Uterus (tissue), 3 donors: ENCODE measurements at regions not wholly inside any gene's neighbourhood (a gene's known extent, or its start where the extent isn't known, plus 50 kb on each side); places are given as distances from the start of the nearest gene placed in this dataset.

ENCODE experiments used
- DNase-seq, 2 donors: peaks; one replicate each; pipeline ENCODE4 v3.0.0-alpha.2; 2019 to 2020
- H3K27ac ChIP-seq, 2 donors: fragments of 200-600 bp; sonication (generic); 1 replicate in 1 of 2; 2 replicates in 1 of 2; pipeline ENCODE4 v1.5.1; 2016 to 2018
- H3K27me3 ChIP-seq, 2 donors: fragments of 200-600 bp; sonication (generic); one replicate each; pipeline ENCODE4 v1.5.1; 2018 to 2019; ENCODE audit warnings: control low read depth in 1 of 2
- H3K36me3 ChIP-seq, 2 donors: fragments of 200-600 bp; sonication (generic); one replicate each; pipeline ENCODE4 v1.5.1; 2019; ENCODE audit warnings: control low read depth in 1 of 2
- H3K4me1 ChIP-seq, 2 donors: fragments of 200-600 bp; sonication (generic); one replicate each; pipeline ENCODE4 v1.5.1; 2018 to 2019; ENCODE audit warnings: control low read depth in 1 of 2
- H3K4me3 ChIP-seq, 2 donors: fragments of 200-600 bp; sonication (generic); 1 replicate in 1 of 2; 2 replicates in 1 of 2; pipeline ENCODE4 v1.5.1; 2018 to 2019; ENCODE audit warnings: mild to moderate bottlenecking in 1 of 2
- H3K9me3 ChIP-seq, 2 donors: fragments of 200-600 bp; sonication (generic); one replicate each; pipeline ENCODE4 v1.5.1; 2019; ENCODE audit warnings: control low read depth in 1 of 2
- POLR2A ChIP-seq, 2 donors: fragments of 450-650 bp; IDR thresholded peaks; one replicate each; pipeline ENCODE4 v1.6.1; 2016; ENCODE audit warnings: antibody characterized with exemption in 2 of 2, mild to moderate bottlenecking in 1 of 2, moderate library complexity in 1 of 2
- intact Hi-C: fragments of 100-400 bp; cut with DNase I; formaldehyde crosslinking; loops from one replicate; pipeline ENCODE4 v1.15.1; 2023; ENCODE audit warnings: low total_unique reads
- TF ChIP-seq, protein P1 (sequence below), 4 experiments: fragments of 200-600 bp in 2 of 4; fragments of 450-650 bp in 2 of 4; sonication (generic) in 2 of 4; IDR thresholded peaks; one replicate each; pipeline ENCODE4 v1.5.1; 2016 to 2019; ENCODE audit warnings: antibody characterized with exemption in 4 of 4, mild to moderate bottlenecking in 2 of 4, moderate library complexity in 1 of 4
- donor health status: DM: yes; HTN: yes; CAD: no.

GRCh38 chr7:4319280-4319679, 362.8 kb upstream of the FOXK1 start:
- intact Hi-C loops, result no loop called here
- H3K36me3 ChIP-seq, result no peaks in the 10 kb centered on the region
- TF ChIP-seq POLR2A (IDR thresholded peaks at IDR 0.05), result no peak
- TF ChIP-seq, protein P1, sequence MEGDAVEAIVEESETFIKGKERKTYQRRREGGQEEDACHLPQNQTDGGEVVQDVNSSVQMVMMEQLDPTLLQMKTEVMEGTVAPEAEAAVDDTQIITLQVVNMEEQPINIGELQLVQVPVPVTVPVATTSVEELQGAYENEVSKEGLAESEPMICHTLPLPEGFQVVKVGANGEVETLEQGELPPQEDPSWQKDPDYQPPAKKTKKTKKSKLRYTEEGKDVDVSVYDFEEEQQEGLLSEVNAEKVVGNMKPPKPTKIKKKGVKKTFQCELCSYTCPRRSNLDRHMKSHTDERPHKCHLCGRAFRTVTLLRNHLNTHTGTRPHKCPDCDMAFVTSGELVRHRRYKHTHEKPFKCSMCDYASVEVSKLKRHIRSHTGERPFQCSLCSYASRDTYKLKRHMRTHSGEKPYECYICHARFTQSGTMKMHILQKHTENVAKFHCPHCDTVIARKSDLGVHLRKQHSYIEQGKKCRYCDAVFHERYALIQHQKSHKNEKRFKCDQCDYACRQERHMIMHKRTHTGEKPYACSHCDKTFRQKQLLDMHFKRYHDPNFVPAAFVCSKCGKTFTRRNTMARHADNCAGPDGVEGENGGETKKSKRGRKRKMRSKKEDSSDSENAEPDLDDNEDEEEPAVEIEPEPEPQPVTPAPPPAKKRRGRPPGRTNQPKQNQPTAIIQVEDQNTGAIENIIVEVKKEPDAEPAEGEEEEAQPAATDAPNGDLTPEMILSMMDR (IDR thresholded peaks at IDR 0.05), result no peak
- no peaks in the 10 kb centered on the region for H3K4me1 ChIP-seq
- no peak for DNase-seq
- no peaks in the 10 kb centered on the region for H3K9me3 ChIP-seq
- no peaks in the 10 kb centered on the region for H3K27me3 ChIP-seq
- H3K27ac ChIP-seq, result no peak overlapping the region
- H3K4me3 ChIP-seq, result no peak overlapping the region

DNA sequence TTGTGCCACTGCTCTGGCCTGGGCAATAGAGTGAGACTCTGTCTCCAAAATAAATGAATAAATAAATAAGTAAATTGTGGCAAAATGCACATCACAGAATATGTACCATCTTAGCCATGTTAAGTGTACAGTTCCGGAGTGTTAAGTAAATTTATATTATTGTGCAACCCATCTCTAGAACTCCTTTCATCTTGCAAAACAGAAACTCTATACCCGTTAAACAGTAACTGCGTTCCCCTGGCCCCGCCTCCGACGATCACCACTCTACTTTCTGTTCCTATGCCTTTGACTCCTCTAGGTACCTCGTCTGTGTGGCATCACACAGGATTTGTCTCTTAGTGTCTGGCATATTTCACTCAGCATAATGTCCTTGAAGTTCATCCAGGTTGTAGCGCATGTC, 356.4 kb upstream of the FOXK1 start:
- no peaks in the 10 kb centered on the region for H3K9me3 ChIP-seq
- no peaks in the 10 kb centered on the region for H3K27me3 ChIP-seq
- intact Hi-C loops, result no loop called here
- no peaks in the 10 kb centered on the region for H3K36me3 ChIP-seq
- TF ChIP-seq, protein P1 (IDR thresholded peaks at IDR 0.05), result no peak
- no peak for TF ChIP-seq POLR2A (IDR thresholded peaks at IDR 0.05)
- H3K4me3 ChIP-seq, result no peak overlapping the region
- H3K27ac ChIP-seq, result no peak overlapping the region
- no peaks in the 10 kb centered on the region for H3K4me1 ChIP-seq
- no peak for DNase-seq

- Histone ChIP-seq H3K27me3 (no peaks in the 10 kb centered on the region), H3K4me3 (no peak overlapping the region), H3K36me3 (no peaks in the 10 kb centered on the region), H3K4me1 (no peaks in the 10 kb centered on the region), H3K27ac (no peak overlapping the region), H3K9me3 (no peaks in the 10 kb centered on the region)
- TF ChIP-seq POLR2A (IDR thresholded peaks at IDR 0.05), result no peak
- TF ChIP-seq, protein P1 (IDR thresholded peaks at IDR 0.05), result no peak
- DNase-seq, result no peak
- intact Hi-C loops, result no loop called here
These were observed 350.4 kb upstream of the FOXK1 start for GRCh38 chr7:4331711-4332110.

- H3K4me1 ChIP-seq, result no peaks in the 10 kb centered on the region
- H3K36me3 ChIP-seq, result no peaks in the 10 kb centered on the region
- no peaks in the 10 kb centered on the region for H3K9me3 ChIP-seq
- H3K4me3 ChIP-seq, result no peak overlapping the region
- H3K27me3 ChIP-seq, result no peaks in the 10 kb centered on the region
- TF ChIP-seq, protein P1 (IDR thresholded peaks at IDR 0.05), result no peak
- TF ChIP-seq POLR2A (IDR thresholded peaks at IDR 0.05), result no peak
- intact Hi-C loops, result no loop called here
- no peak for DNase-seq
- no peak overlapping the region for H3K27ac ChIP-seq
These were observed 343.5 kb upstream of the FOXK1 start for GRCh38 chr7:4338556-4338955.

DNA sequence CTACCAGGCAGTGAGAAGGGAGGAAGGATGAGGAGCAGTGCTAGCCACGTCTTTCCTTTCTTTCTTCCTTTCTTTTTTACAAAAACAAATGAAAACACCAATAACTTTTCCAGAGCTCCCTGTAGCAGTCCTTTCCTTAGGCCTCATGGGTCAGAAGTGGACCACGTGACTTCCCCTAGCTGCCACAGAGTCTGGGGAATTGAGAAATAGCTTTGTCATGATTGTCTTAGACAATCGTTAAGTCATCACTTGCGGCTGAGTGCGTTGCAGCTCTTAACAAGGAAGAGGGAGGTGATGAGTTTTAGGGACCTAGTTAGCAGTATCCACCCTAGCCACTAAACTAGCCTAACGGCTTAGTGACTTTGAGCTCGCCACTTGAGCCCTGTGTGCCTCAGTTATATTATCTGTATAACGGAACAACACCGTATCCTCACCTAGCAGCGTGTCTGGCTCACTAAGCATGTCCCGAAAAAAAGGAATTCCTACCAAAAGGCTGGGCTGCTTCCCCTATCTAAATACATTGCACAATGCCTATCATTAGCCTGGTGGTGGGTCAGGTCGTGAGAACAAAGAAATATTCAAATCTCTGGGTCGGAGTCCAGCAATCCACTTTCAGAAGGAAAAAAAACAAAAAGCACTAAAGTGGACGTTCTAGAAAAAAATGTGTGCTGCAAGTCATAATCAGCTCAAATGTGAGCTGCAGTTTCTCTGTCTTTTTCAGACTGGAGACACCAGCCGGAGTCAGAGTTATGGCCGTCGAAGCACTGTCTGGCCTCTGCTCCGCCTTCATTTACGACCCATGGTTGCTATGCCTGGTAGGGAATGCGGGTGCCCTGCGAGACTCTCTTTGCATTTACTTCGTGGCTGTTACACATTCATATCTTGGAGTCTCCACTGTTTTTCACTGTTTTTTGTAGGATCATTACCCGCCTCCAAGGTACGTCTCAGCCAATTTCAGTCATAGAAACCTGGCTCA, 338.5 kb upstream of the FOXK1 start:
- no peaks in the 10 kb centered on the region for H3K36me3 ChIP-seq
- H3K9me3 ChIP-seq, result no peaks in the 10 kb centered on the region

More for the DNA sequence above, 338.5 kb upstream of the FOXK1 start:
- TF ChIP-seq, protein P1 (IDR thresholded peaks at IDR 0.05), result no peak
- no peak for TF ChIP-seq POLR2A (IDR thresholded peaks at IDR 0.05)
- H3K4me3 ChIP-seq, result no peak overlapping the region
- DNase-seq, result no peak
- no peak overlapping the region for H3K27ac ChIP-seq
- H3K27me3 ChIP-seq, result no peaks in the 10 kb centered on the region
- intact Hi-C loops, result no loop called here
- no peaks in the 10 kb centered on the region for H3K4me1 ChIP-seq
